MM.1S (cell line): ENCODE measurements at regions not wholly inside any gene's neighbourhood (a gene's known extent, or its start where the extent isn't known, plus 50 kb on each side); places are given as distances from the start of the nearest gene placed in this dataset.

Experiments used
- DNase-seq: peaks from one replicate; pipeline ENCODE4 v3.0.0-alpha.2; 2015
- H2AFZ ChIP-seq: fragments of 300-600 bp; sonication (generic); 2 replicates; pipeline ENCODE4 v1.6.0; 2016; ENCODE audit warnings: antibody characterized with exemption, low read length
- H3F3A ChIP-seq: fragments of 300-600 bp; sonication (generic); 2 replicates; pipeline ENCODE4 v1.6.1; 2016; ENCODE audit warnings: mild to moderate bottlenecking, antibody characterized with exemption, low read length, moderate library complexity, mixed read lengths; ENCODE audit not compliant: insufficient read depth
- H3K27ac ChIP-seq: fragments of 300-600 bp; sonication (generic); 2 replicates; pipeline ENCODE4 v1.5.1; 2016; ENCODE audit warnings: mild to moderate bottlenecking, low read length
- H3K27me3 ChIP-seq: fragments of 300-600 bp; sonication (generic); replicated peaks from 2 replicates; pipeline ENCODE4 v1.6.0; 2016; ENCODE audit warnings: low read length; ENCODE audit not compliant: insufficient read depth
- H3K36me3 ChIP-seq: fragments of 300-600 bp; sonication (generic); replicated peaks from 2 replicates; pipeline ENCODE4 v1.6.1; 2016; ENCODE audit warnings: mild to moderate bottlenecking, low read length, mixed read lengths; ENCODE audit not compliant: insufficient read depth
- H3K4me1 ChIP-seq: fragments of 300-600 bp; sonication (generic); 2 replicates; pipeline ENCODE4 v1.6.1; 2016; ENCODE audit warnings: low read length, mixed read lengths
- H3K4me2 ChIP-seq: fragments of 300-600 bp; sonication (generic); 2 replicates; pipeline ENCODE4 v1.6.0; 2016; ENCODE audit warnings: low read depth, low read length
- H3K4me3 ChIP-seq: fragments of 300-600 bp; sonication (generic); 2 replicates; pipeline ENCODE4 v1.5.1; 2016; ENCODE audit warnings: low read length, mixed read lengths
- H3K79me2 ChIP-seq: fragments of 300-600 bp; sonication (generic); 2 replicates; pipeline ENCODE4 v1.6.1; 2016; ENCODE audit warnings: mixed run types, low read length, mixed read lengths
- H3K9ac ChIP-seq: fragments of 300-600 bp; sonication (generic); 2 replicates; pipeline ENCODE4 v1.6.1; 2016; ENCODE audit warnings: low read length, mixed read lengths
- H3K9me2 ChIP-seq: fragments of 300-600 bp; sonication (generic); replicated peaks from 2 replicates; pipeline ENCODE4 v1.6.1; 2016; ENCODE audit warnings: mild to moderate bottlenecking, low read length, mixed read lengths; ENCODE audit not compliant: insufficient read depth
- H3K9me3 ChIP-seq: fragments of 300-600 bp; sonication (generic); replicated peaks from 2 replicates; pipeline ENCODE4 v1.6.1; 2016; ENCODE audit warnings: mild to moderate bottlenecking, low read length, mixed read lengths; ENCODE audit not compliant: insufficient read depth
- H4K20me1 ChIP-seq: fragments of 300-600 bp; sonication (generic); 2 replicates; pipeline ENCODE4 v1.6.1; 2016; ENCODE audit warnings: mild to moderate bottlenecking, low read length, moderate library complexity, mixed read lengths; ENCODE audit not compliant: insufficient read depth
- EZH2 ChIP-seq: fragments of 300-600 bp; sonication (generic); optimal IDR thresholded peaks from 2 replicates; pipeline ENCODE3; 2017; ENCODE audit warnings: low read depth, mild to moderate bottlenecking, antibody characterized with exemption, low read length, mixed read lengths
- EZH2phosphoT487 ChIP-seq: fragments of 300-600 bp; sonication (generic); IDR thresholded peaks from 2 replicates; pipeline ENCODE4 v1.6.1; 2018; ENCODE audit warnings: antibody characterized with exemption, low read length
- TF ChIP-seq, protein P1 (sequence below): fragments of 300-600 bp; sonication (generic); IDR thresholded peaks from 2 replicates; pipeline ENCODE4 v1.5.1; 2016; ENCODE audit warnings: antibody characterized with exemption, low read length, mixed read lengths

DNA sequence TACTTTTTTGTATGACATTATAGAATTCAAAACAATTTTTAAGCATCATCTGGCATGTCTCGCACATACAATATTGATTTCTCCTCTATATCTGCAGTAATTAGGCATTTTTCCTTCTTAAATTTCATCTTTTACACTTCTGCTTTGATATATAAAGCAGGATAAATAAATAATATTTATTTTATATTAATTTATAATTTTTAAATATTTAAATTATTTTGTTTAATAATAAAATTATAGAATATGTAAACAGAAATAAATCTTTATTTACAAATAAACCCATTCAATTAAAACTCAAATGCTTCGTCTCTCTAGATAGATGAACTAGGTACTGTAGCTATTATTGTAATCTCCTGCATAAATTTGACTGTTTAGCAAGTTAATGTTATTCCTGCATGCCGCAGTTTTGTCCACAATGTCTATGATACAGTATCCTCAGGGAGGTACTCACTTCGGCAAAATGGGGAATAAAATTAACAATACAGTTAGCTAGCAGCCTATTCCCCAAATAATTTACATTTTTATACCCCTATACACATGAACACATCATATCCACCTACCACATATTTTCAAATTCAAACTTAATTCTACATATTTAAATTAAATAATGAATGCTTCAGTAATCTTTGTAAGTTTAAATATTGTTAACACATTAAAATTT, 473.6 kb upstream of the SLC10A2 start:
- TF ChIP-seq, protein P1, sequence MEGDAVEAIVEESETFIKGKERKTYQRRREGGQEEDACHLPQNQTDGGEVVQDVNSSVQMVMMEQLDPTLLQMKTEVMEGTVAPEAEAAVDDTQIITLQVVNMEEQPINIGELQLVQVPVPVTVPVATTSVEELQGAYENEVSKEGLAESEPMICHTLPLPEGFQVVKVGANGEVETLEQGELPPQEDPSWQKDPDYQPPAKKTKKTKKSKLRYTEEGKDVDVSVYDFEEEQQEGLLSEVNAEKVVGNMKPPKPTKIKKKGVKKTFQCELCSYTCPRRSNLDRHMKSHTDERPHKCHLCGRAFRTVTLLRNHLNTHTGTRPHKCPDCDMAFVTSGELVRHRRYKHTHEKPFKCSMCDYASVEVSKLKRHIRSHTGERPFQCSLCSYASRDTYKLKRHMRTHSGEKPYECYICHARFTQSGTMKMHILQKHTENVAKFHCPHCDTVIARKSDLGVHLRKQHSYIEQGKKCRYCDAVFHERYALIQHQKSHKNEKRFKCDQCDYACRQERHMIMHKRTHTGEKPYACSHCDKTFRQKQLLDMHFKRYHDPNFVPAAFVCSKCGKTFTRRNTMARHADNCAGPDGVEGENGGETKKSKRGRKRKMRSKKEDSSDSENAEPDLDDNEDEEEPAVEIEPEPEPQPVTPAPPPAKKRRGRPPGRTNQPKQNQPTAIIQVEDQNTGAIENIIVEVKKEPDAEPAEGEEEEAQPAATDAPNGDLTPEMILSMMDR, result no peak
- TF ChIP-seq EZH2phosphoT487 (no peak), EZH2 (no peak)
- H3K4me3 ChIP-seq, result no peak overlapping the region
- H3K27ac ChIP-seq, result no peak overlapping the region
- H3K9me3 ChIP-seq, result no peaks in the 10 kb centered on the region
- H3F3A ChIP-seq, result no peaks in the 10 kb centered on the region
- no peak overlapping the region for H2AFZ ChIP-seq
- H4K20me1 ChIP-seq, result no peaks in the 10 kb centered on the region
- H3K79me2 ChIP-seq, result no peaks in the 10 kb centered on the region
- no peak for DNase-seq
- H3K4me1 ChIP-seq, result no peaks in the 10 kb centered on the region
- no peak overlapping the region for H3K4me2 ChIP-seq
- H3K9ac ChIP-seq, result no peak overlapping the region
- no peaks in the 10 kb centered on the region for H3K27me3 ChIP-seq
- H3K9me2 ChIP-seq, result no peaks in the 10 kb centered on the region
- no peaks in the 10 kb centered on the region for H3K36me3 ChIP-seq

DNA sequence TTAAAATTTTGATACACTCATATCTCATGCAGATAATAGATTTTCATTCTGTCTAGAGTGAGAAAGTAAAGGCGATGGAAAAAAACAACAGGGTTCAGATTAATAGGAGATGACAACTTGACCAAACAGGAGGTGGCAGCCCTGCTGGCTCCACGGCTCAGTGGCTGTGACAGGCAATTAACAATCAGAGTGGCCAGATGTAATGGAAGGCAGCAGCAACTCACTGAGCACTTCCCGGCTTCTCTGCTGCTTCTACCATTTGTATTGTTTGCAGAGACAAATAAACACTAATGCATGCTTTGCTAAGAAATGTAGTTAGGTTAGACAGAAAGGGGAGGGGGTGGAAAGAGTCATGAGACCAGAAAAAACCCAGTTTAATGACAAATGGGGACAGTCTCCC, 473.0 kb upstream of the SLC10A2 start:
- Histone ChIP-seq H3K4me3 (no peak overlapping the region), H3K9me2 (no peaks in the 10 kb centered on the region), H3K27me3 (no peaks in the 10 kb centered on the region), H2AFZ (no peak overlapping the region), H3K36me3 (no peaks in the 10 kb centered on the region), H3K4me1 (no peaks in the 10 kb centered on the region), H3K27ac (no peak overlapping the region), H3K4me2 (no peak overlapping the region), H3K79me2 (no peaks in the 10 kb centered on the region), H3K9me3 (no peaks in the 10 kb centered on the region), H3K9ac (no peak overlapping the region), H4K20me1 (no peaks in the 10 kb centered on the region), H3F3A (no peaks in the 10 kb centered on the region)
- TF ChIP-seq EZH2, result no peak
- no peak for TF ChIP-seq EZH2phosphoT487
- TF ChIP-seq, protein P1, result no peak
- DNase-seq, result no peak

DNA sequence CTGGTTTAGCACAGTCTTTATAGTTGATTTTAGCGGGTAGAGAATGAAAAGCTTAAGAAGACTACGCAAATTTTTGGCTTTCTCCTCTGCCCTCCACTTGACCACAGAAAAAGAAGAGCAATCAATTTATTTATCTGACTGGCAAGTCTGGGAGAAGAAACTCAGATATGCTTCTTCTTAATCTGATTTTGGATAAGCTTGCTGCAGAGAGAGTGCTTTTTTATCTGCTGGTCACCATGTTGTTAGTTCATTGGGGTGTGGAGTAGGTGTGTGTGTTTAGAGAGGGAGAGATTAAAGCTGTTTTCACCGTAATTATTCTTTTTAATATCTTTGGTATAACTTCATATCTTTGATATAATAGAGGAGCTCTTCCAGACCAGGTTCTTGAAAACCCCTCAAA, 471.4 kb upstream of the SLC10A2 start:
- H3K27me3 ChIP-seq, result no peaks in the 10 kb centered on the region
- DNase-seq, result no peak
- H2AFZ ChIP-seq, result no peak overlapping the region
- H3K4me2 ChIP-seq, result no peak overlapping the region
- no peak overlapping the region for H3K4me3 ChIP-seq
- no peaks in the 10 kb centered on the region for H4K20me1 ChIP-seq
- no peaks in the 10 kb centered on the region for H3K4me1 ChIP-seq
- H3K27ac ChIP-seq, result no peak overlapping the region
- no peaks in the 10 kb centered on the region for H3K9me3 ChIP-seq
- no peaks in the 10 kb centered on the region for H3K36me3 ChIP-seq
- no peaks in the 10 kb centered on the region for H3F3A ChIP-seq
- no peak overlapping the region for H3K9ac ChIP-seq
- H3K79me2 ChIP-seq, result no peaks in the 10 kb centered on the region
- TF ChIP-seq EZH2, result no peak
- TF ChIP-seq EZH2phosphoT487, result no peak
- TF ChIP-seq, protein P1, result no peak
- no peaks in the 10 kb centered on the region for H3K9me2 ChIP-seq
